Urinary bladder (tissue), 3 donors: ENCODE measurements at regions not wholly inside any gene's neighbourhood (a gene's known extent, or its start where the extent isn't known, plus 50 kb on each side); places are given as distances from the start of the nearest gene placed in this dataset.
"Not testable (repeated sequence)": the region's sequence is repeated elsewhere in the genome, so short reads cannot be mapped to it uniquely, and the experiment has no call there.

ENCODE experiments used
- DNase-seq: peaks from one replicate; pipeline ENCODE4 v3.0.0-alpha.2; 2015; ENCODE audit errors: extremely low spot score
- H3K27ac ChIP-seq: one replicate; pipeline ENCODE4 v1.5.1; 2013; ENCODE audit warnings: low read depth, mild to moderate bottlenecking, moderate library complexity
- H3K36me3 ChIP-seq: one replicate; pipeline ENCODE4 v1.6.1; 2013; ENCODE audit warnings: mild to moderate bottlenecking, moderate library complexity; ENCODE audit not compliant: insufficient read depth
- H3K4me1 ChIP-seq: one replicate; pipeline ENCODE4 v1.6.1; 2013; ENCODE audit warnings: mild to moderate bottlenecking, moderate library complexity; ENCODE audit not compliant: insufficient read depth
- H3K4me3 ChIP-seq: one replicate; pipeline ENCODE4 v1.5.1; 2013; ENCODE audit warnings: low read depth, low read length
- WGBS: extraction: QIAGEN DNeasy Blood & Tissue Kit; methylation state at CpG from one replicate; pipeline ENCODE4 v1.1.7; 2013; 5-methylcytosine and 5-hydroxymethylcytosine counted together
- donor health status: healthy with polysubstance abuse.
- donor health status: healthy.

DNA sequence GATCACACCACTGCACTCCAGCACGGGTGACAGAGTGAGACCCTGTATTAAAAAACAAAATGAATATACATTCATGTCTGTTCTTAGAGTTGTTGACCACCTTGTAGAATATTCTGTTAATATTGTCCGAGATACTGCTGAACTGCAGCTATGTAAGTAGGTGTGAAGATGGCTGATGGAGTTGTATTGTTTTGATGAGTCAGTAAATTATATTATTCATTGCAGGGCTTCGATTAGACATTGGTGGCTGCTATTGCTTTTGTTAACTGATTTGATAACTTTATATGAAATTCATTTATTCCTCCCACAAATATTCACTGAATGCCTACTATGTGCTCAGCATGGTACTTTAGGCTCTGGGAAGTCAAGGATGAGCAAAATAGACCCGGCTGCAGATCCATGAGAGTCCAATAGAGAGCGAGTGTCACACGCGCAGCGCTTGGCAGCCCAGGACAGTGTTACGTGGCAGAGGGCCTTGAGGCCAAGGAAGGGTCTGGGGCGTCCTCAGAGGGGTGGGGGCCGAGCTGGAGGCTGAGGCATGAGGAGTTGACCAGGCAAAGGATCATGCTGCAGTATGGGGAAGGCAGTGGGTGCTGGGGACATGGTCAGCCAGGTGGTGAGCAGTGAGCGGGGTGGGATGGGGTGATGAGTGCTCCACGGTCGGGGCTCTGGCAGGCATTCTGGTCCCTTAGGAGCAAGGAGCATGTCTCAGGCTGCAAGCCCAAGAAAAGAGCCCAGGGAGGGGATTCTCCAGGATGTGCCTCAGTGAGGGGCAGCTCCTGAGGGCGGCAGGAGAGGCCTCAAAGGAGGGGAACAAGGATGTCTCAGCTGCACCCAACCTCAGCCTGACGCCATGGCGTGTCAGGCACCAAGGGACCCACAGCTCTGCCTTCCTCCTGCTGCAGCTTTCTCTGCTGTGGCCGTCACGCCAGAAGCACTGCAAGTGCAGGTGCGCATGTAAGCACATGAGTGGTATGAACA is 243.5 kb downstream of the GADD45G start:
- H3K4me1 ChIP-seq: peaks cover 1% of the 10 kb centered on the region
- no peak for DNase-seq
- H3K36me3 ChIP-seq: no peaks in the 10 kb centered on the region
- H3K4me3 ChIP-seq: no peak overlapping the region
- 91% methylated on average over 20 of the region's 20 CpGs for WGBS
- no peak overlapping the region for H3K27ac ChIP-seq

DNA sequence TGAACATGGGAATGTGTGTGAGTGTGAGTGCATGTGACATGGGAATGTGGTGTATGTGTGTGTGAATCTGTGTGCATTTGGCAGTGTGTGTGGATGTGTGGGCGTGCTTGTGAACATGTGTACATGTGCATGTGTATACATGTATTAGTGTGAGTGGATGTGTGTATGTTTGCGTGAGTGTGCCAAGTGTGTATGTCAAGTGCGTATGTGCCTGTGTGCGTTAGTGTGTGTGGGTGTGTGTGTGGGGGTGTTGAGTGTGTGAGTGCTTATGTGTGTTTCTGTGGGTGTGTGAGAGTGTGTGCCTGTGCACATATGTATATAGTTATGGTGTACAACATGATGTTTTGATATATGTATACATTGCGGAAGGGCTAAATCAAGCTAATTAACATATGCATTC is 244.3 kb downstream of the GADD45G start:
- peaks cover 1% of the 10 kb centered on the region for H3K4me1 ChIP-seq
- H3K27ac ChIP-seq: no peak overlapping the region
- WGBS: 86% methylated on average over 5 of the region's 5 CpGs
- H3K4me3 ChIP-seq: no peak overlapping the region
- no peak for DNase-seq
- no peaks in the 10 kb centered on the region for H3K36me3 ChIP-seq

DNA sequence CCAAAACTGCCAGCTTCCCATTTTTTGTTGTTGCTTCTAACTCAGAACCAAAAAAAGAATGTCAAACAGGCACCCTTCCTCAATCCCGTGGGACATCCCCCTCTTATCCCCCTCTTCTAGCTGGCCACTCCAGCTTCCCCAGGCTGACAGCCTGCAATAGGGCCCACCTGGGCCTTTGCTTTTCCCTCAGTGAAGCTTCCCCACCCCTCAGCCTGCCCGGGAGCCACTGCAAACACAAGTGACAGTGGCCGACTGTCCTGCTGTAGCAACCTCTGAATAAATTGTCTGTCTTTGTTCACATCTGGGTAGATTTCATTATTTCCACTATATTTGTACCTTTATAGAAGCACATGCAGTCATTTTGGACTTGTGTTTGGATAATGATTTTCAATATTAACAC is 245.3 kb downstream of the GADD45G start:
- Histone ChIP-seq H3K4me1 (peaks cover 1% of the 10 kb centered on the region), H3K27ac (no peak overlapping the region), H3K36me3 (no peaks in the 10 kb centered on the region), H3K4me3 (no peak overlapping the region)
- no peak for DNase-seq
- WGBS: 83% methylated on average over 3 of the region's 3 CpGs

DNA sequence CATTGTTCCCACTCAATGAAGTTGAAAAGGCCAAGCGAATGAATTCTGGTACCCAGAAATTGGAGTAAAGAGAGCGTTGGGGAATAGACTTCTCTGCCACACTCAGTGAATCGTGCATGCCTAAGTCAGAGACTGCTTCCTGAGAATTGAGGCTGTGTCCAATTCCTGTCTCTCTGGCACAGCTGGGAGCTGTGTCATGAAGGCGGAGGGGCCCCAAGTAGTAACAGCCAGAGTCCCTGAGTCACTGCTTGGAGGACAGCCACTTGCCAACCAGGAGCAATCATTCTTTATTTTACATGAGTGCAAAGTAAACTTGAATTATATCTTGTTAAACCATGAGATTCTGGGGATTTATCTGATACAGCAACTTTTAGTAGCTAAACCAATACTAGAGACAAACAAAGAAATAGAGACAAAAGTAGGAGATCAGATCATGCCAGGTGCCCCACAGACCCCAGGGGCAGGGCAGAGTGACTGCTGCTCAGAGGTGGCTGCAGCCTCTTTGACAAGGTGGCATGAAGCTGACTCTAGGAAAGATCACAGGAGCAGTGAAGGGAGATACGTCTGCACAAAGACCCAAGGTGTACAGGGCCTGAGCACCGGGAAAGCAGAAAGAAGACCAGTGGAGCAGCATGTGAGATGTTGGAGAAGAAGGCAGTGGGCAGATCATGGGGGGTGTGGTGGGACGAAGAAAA is 246.0 kb downstream of the GADD45G start:
- Histone ChIP-seq H3K36me3 (no peaks in the 10 kb centered on the region), H3K4me3 (no peak overlapping the region), H3K27ac (no peak overlapping the region), H3K4me1 (peaks cover 1% of the 10 kb centered on the region)
- no peak for DNase-seq
- 48% methylated on average over 7 of the region's 7 CpGs for WGBS

DNA sequence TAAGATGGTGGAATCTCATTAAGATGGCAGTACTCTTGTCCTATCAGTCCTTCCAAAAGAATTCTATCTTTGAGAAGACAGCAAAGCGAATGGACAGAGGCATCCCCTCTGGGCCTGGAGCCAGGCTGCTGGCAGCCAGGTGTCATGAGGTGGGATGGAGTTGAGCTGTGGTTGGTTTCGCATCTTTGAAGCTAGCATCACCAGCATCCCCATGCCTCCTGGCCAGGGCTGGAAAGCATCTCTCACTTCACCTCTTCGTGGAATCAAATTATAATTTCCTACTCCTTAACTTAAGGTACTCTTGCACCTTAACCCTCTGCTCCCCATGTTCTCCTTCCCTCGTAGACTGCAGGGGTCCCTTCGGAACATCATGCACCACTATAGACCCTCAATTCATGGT is 248.3 kb downstream of the GADD45G start:
- no peak overlapping the region for H3K4me3 ChIP-seq
- 92% methylated on average over 5 of the region's 5 CpGs for WGBS
- no peak for DNase-seq
- no peak overlapping the region for H3K27ac ChIP-seq
- H3K4me1 ChIP-seq: peaks cover 1% of the 10 kb centered on the region
- no peaks in the 10 kb centered on the region for H3K36me3 ChIP-seq

DNA sequence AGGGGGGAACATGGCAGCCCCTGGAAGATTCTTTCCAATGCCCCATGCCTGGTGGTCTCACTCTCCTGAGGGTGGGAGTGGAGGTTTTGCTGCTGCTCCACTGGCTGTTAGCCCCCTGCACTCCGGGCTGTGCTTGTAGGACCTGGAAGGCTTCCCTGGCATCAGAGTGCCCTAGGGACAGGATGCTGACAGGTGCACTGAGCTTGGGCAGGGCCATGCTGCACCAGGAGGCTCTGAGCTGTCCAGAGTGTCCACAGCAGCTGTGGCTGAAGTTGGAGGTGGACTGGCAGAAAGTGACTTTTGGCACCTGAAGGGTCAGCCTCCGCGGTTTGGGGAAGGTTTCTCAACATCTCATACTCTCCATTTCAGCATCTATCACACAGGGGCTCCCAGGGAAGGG is 249.1 kb downstream of the GADD45G start:
- no peak overlapping the region for H3K27ac ChIP-seq
- H3K4me1 ChIP-seq: peaks cover 1% of the 10 kb centered on the region
- no peak for DNase-seq
- H3K4me3 ChIP-seq: no peak overlapping the region
- no peaks in the 10 kb centered on the region for H3K36me3 ChIP-seq
- WGBS: 94% methylated on average over 3 of the region's 3 CpGs

DNA sequence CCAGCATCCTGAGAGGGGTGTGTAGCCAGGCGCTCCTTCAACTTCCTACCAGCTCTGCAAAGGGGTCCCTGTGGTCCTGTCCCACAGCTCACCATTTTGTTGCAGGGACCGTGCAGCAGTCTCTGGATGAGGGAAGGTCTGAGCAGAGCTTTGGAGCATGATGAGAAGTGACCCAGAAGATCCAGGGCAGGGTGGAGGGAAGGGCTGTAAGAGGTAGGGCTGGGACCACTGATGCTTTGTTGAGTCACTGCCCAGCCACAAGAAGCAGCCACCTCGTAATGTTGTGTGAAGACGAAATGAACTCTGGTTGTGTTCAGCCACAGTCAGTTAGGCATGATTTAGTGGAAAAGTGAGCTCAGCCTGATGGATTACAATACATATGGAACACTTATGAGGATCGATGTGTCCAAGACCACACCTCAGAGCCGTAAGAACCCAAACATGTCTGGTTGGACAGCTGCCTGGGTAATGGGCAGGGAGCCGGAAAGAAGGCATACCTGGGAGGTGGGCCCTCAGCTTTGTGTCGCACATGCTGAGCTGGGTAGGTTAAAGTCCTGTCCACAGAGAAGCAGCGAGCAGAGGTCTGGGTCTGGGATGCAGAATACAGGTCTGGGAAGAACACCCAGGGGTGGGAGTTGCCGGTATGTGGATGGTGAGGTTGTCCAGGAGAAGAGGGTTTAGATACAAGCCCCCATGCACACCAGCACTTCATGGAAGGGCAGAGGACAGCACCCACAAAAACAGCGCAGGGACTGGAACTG is 250.1 kb downstream of the GADD45G start:
- no peak overlapping the region for H3K27ac ChIP-seq
- H3K4me3 ChIP-seq: no peak overlapping the region
- H3K4me1 ChIP-seq: peaks cover 1% of the 10 kb centered on the region
- WGBS: 96% methylated on average over 11 of the region's 11 CpGs
- H3K36me3 ChIP-seq: no peaks in the 10 kb centered on the region
- DNase-seq: no peak

DNA sequence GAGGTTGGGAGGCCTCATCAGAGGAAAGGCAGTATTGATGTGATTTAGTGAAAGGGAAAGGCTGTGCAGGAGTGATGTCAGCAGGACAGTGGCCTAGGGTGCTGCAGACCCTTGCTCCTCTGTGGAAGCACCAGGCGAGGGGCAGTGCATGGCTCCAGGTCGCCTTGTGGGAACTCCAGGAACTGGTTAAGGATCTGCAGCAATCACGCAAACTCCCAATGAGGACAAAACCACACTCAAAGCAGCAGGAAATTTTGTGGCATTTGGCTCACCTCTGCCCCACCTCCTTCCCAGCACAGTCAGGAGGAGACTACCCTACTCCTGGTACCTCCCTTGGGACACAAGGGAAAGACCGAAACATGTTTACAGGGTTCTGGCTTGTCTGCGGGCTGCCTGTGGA is 251.5 kb downstream of the GADD45G start:
- 92% methylated on average over 5 of the region's 5 CpGs for WGBS
- H3K36me3 ChIP-seq, H3K4me1 ChIP-seq, H3K4me3 ChIP-seq, H3K27ac ChIP-seq, DNase-seq: not testable (repeated sequence)

DNA sequence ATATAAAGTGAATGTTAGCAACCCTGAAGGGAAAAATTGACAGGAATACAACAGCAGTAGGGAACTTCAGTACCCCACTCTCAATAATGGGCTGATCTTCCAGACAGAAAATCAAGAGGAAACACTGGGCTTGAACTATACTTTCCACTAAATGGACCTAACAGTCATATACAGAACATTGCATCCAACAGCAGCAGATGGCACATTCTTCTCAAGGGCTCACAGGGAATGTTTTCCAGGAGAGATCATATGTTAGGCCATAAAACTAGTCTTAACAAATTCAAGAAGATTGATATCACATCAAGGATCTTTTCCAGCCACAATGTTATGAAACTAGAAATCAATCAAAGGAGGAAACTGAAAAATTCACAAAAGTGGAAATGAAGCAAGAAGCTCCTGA is 252.1 kb downstream of the GADD45G start:
- not testable (repeated sequence) for H3K36me3 ChIP-seq, DNase-seq, H3K27ac ChIP-seq, H3K4me3 ChIP-seq, H3K4me1 ChIP-seq

DNA sequence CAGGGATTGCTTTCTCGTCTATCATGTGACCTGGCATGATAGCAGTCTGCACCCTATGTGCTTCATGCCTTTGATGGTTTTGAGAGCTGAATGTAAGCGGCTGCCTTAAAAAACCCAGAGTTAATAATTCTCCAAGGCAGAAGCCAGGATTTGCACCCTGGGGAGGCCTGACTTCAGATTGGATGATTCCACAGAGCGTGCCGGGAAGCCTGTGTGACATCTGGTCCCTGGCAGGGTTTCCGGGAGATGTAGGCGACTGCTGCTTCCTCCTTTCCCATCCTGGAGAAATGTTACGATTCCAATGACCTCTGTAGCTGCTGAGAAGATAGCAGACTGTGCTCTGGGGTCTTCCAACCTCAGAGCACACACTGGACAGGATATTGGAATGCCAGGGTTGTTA is 255.0 kb downstream of the GADD45G start:
- not testable (repeated sequence) for DNase-seq, H3K36me3 ChIP-seq, H3K27ac ChIP-seq, H3K4me3 ChIP-seq, H3K4me1 ChIP-seq
- WGBS: 58% methylated on average over 7 of the region's 7 CpGs

DNA sequence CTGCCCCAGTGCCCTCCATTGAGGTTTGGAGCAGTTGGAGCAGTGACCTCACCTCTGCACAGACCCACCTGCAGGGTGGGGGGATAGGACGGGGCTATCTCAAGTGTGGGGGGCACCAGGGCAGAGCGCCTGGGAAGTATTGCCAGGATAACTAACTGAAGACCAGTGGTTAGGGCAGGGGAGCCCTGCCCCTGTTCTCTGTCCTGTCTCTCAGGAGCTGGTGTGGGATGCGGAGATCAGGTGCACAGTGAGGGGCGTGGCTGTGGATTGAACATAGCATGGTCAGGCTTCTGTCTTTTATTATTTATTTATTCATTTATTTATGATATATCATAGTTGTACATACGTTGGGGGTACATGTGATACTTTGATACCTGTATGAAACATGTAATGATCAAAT is 256.6 kb downstream of the GADD45G start:
- H3K4me1 ChIP-seq: not testable (repeated sequence)

DNA sequence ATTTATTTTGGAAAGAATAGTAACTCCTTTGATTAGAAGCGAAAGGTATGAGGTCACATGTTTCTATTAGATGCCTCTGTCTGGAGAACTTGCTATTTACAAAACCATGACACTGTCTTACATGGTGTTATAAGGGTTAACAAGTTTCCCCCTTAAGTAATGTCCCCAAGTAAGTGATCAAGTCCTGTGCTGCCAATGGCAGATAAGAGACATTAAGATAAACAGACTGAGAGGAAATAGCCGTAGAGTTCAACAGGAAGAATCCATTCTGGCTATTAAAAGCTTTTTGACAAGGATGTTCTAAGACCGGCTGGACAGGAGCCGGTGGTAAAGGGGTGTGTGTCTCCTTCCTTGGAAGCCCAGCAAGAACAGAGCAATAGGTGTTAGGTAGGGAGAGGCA is 257.5 kb downstream of the GADD45G start:
- H3K36me3 ChIP-seq: no peaks in the 10 kb centered on the region
- H3K4me1 ChIP-seq: no peaks in the 10 kb centered on the region
- WGBS: 47% methylated on average over 4 of the region's 4 CpGs
- DNase-seq: no peak
- no peak overlapping the region for H3K4me3 ChIP-seq
- H3K27ac ChIP-seq: no peak overlapping the region

More for the DNA sequence above, 256.6 kb downstream of the GADD45G start:
- not testable (repeated sequence) for DNase-seq, H3K4me3 ChIP-seq, H3K27ac ChIP-seq, H3K36me3 ChIP-seq
- WGBS: 95% methylated on average over 5 of the region's 5 CpGs

DNA sequence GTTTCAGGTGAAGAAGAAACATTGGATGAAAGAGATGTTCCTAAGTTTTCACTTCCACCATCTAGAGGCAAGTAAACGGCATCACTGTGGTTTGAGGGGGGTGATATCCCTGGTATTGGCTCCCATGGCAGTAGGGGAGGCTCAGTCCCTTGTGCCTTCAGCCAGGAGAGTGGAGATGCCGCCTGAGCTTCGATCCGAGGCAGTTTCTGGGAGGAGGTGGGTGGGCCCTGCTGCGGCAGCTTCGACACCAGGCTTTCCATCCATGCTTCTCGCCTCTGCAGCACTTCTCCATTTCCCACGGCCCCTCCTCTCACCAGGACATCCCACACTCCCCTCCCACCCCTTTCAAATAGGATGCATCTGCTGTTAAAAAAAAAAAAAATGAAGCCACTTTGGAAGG is 258.3 kb downstream of the GADD45G start:
- no peaks in the 10 kb centered on the region for H3K4me1 ChIP-seq
- no peak overlapping the region for H3K27ac ChIP-seq
- WGBS: 92% methylated on average over 8 of the region's 8 CpGs
- H3K36me3 ChIP-seq: no peaks in the 10 kb centered on the region
- no peak for DNase-seq
- H3K4me3 ChIP-seq: no peak overlapping the region
